ENCODE measurements at regions not wholly inside any gene's neighbourhood (a gene's known extent, or its start where the extent isn't known, plus 50 kb on each side); places are given as distances from the start of the nearest gene placed in this dataset.

GRCh38 chr1:231106347-231106746, 55.5 kb upstream of the TRIM67 start:
- Histone ChIP-seq H3K36me3 (ENCODE audit: insufficient read depth, low read length, poor library complexity, severe bottlenecking) (no peaks in the 10 kb centered on the region), H3K4me3 (ENCODE audit: low read depth, low read length, poor library complexity, severe bottlenecking) (no peak overlapping the region), H3K9me3 (ENCODE audit: low read depth, low read length, poor library complexity, severe bottlenecking) (no peaks in the 10 kb centered on the region), H3K27ac (ENCODE audit: low read depth, low read length, poor library complexity, severe bottlenecking) (no peak overlapping the region), H3K4me1 (ENCODE audit: insufficient read depth, low read length, poor library complexity, severe bottlenecking) (peaks cover 28% of the 10 kb centered on the region), H3K27me3 (replicated peaks; ENCODE audit: insufficient read depth, low read depth, low read length, poor library complexity) (no peaks in the 10 kb centered on the region)
- intact Hi-C loops (cut with micrococcal nuclease; ENCODE audit: unreplicated experiment): no loop called here
- POLR2A ChIA-PET (ENCODE audit: low non-redundant PET): no interaction called here
- BruUV-seq (replicated peaks): no TSS peak
- DNase-seq (ENCODE audit: low spot score): peak; percentile 64
- TF ChIP-seq CTCF (conservative IDR thresholded peaks at IDR 0.05; ENCODE audit: low read depth, low read length) (no peak), EZH2 (IDR thresholded peaks at IDR 0.05; ENCODE audit: borderline replicate concordance, low read depth, low read length, poor library complexity, severe bottlenecking) (no peak)
- CTCF ChIA-PET: no interaction called here

GRCh38 chr1:231104917-231105316, 56.9 kb upstream of the TRIM67 start:
- intact Hi-C loops (cut with micrococcal nuclease; ENCODE audit: unreplicated experiment): no loop called here
- BruUV-seq (replicated peaks): no TSS peak
- Histone ChIP-seq H3K27me3 (replicated peaks; ENCODE audit: insufficient read depth, low read depth, low read length, poor library complexity) (no peaks in the 10 kb centered on the region), H3K4me3 (ENCODE audit: low read depth, low read length, poor library complexity, severe bottlenecking) (no peak overlapping the region), H3K9me3 (ENCODE audit: low read depth, low read length, poor library complexity, severe bottlenecking) (no peaks in the 10 kb centered on the region), H3K36me3 (ENCODE audit: insufficient read depth, low read length, poor library complexity, severe bottlenecking) (no peaks in the 10 kb centered on the region), H3K27ac (ENCODE audit: low read depth, low read length, poor library complexity, severe bottlenecking) (no peak overlapping the region), H3K4me1 (ENCODE audit: insufficient read depth, low read length, poor library complexity, severe bottlenecking) (peaks cover 28% of the 10 kb centered on the region)
- CTCF ChIA-PET: interaction anchor here (0.7 kb wide), 1 partner anchor 116 kb away, joined by 5 read pairs; no protein-coding TSS in a partner anchor
- no peak for DNase-seq (ENCODE audit: low spot score)
- no peak for TF ChIP-seq EZH2 (IDR thresholded peaks at IDR 0.05; ENCODE audit: borderline replicate concordance, low read depth, low read length, poor library complexity, severe bottlenecking)
- TF ChIP-seq CTCF (conservative IDR thresholded peaks at IDR 0.05; ENCODE audit: low read depth, low read length): no peak
- POLR2A ChIA-PET (ENCODE audit: low non-redundant PET): no interaction called here

GRCh38 chr1:231103961-231104360, 57.9 kb upstream of the TRIM67 start:
- intact Hi-C loops (cut with micrococcal nuclease; ENCODE audit: unreplicated experiment): no loop called here
- Histone ChIP-seq H3K27ac (ENCODE audit: low read depth, low read length, poor library complexity, severe bottlenecking) (no peak overlapping the region), H3K4me1 (ENCODE audit: insufficient read depth, low read length, poor library complexity, severe bottlenecking) (peaks cover 28% of the 10 kb centered on the region), H3K27me3 (replicated peaks; ENCODE audit: insufficient read depth, low read depth, low read length, poor library complexity) (no peaks in the 10 kb centered on the region), H3K4me3 (ENCODE audit: low read depth, low read length, poor library complexity, severe bottlenecking) (no peak overlapping the region), H3K9me3 (ENCODE audit: low read depth, low read length, poor library complexity, severe bottlenecking) (no peaks in the 10 kb centered on the region), H3K36me3 (ENCODE audit: insufficient read depth, low read length, poor library complexity, severe bottlenecking) (no peaks in the 10 kb centered on the region)
- no TSS peak for BruUV-seq (replicated peaks)
- ChIA-PET CTCF (no interaction called here), POLR2A (ENCODE audit: low non-redundant PET) (no interaction called here)
- no peak for DNase-seq (ENCODE audit: low spot score)
- no peak for TF ChIP-seq CTCF (conservative IDR thresholded peaks at IDR 0.05; ENCODE audit: low read depth, low read length)
- TF ChIP-seq EZH2 (IDR thresholded peaks at IDR 0.05; ENCODE audit: borderline replicate concordance, low read depth, low read length, poor library complexity, severe bottlenecking): no peak
